ENCODE measurements at regions not wholly inside any gene's neighbourhood (a gene's known extent, or its start where the extent isn't known, plus 50 kb on each side); places are given as distances from the start of the nearest gene placed in this dataset.

DNA sequence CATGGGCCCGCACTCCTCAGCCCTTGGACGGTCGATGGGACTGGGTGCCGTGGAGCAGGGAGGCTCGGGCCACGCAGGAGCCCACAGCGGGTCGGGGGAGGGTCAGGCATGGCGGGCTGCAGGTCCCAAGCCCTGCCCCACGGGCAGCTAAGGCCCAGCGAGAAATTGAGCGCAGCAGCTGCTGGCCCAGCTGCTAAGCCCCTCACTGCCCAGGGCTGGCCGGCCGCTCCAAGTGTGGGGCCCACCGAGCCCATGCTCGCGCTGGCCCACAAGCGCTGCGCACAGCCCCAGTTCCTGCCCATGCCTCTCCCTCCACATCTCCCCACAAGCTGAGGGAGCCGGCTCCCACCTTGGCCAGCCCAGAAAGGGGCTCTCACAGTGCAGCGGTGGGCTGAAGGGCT lies 259.4 kb downstream of the VGLL3 start:
- DNase-seq (ENCODE audit: low read depth) = no peak

DNA sequence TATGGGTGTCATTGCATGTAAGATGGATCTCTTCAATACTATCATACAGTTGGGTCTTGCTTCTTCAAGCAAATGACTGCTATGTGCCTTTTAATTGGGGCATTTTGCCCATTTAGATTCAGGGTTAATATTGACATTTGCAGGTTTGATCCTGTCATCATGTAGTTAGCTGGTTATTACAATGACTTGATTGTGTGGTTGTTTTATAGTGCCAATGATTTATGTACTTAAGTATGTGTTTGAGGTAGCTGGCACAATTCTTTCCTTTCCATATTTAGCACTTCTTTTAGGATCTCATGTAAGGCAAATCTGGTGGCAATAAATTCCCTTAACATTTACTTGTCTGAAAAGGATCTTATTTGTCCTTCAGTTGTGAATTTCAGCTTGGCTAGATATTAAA lies 267.5 kb downstream of the VGLL3 start:
- no peak for DNase-seq (ENCODE audit: low read depth)

DNA sequence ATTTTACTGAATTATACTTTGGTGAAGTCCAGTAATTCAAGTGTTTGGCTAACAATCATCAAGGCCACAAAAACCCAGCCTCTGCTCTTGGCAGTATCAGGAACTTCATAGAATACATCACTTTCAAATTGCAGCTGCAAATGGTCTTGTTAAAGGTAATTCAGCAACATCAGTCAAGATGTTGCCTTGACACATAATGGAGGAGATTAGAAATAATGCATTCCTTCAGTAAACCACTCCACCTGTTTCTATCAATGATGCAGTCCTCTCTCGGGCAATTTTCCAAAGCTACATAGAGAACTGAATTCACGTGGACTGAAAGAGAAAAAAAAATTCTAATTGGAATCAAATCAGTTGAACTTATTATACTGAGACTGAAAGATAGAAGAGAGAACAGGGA lies 279.3 kb downstream of the VGLL3 start:
- no peak for DNase-seq (ENCODE audit: low read depth)

DNA sequence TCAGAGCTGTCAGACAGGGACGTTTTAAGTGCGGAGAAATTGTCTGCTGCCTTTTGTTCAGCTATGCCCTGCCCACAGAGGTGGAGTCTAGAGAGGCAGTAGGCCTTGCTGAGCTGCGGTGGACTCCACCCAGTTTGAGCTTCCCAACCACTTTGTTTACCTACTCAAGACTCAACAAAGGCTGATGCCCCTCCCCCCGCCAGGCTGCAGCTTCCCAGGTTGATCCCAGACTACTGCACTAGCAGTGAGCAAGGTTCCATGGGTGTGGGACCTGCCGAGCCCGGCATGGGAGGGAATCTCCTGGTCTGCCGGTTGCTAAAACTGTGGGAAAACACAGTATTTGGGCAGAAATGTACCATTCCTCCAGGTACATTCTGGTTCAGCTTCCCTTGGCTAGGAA lies 282.1 kb downstream of the VGLL3 start:
- no peak for DNase-seq (ENCODE audit: low read depth)

DNA sequence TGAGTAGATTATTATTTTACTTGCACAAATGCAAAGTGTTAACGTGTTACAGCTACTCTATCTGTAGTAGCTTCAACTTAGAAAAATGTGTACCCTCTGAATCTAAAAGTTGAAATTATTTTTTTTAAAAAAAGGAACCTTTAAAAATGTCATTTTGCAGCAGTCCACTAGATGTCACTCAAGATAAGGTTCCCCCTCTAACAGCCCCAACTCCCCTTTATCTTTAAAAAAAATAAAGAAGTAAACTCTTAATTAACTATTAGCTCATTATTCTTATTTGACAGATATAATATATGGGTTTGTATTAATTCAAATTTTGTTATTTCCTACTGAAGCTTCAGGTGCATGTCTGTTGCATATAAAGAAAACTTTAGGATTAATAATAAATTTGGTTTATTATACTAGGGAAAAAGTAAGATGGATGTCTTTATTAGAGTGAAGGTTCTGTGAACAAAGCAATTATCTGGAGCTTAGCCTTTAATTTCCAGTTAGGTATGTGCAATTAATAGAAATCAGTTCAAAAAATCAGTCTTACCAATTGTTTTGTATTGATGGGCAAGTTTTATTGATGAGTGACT lies 288.5 kb downstream of the VGLL3 start:
- no peak for DNase-seq (ENCODE audit: low read depth)

DNA sequence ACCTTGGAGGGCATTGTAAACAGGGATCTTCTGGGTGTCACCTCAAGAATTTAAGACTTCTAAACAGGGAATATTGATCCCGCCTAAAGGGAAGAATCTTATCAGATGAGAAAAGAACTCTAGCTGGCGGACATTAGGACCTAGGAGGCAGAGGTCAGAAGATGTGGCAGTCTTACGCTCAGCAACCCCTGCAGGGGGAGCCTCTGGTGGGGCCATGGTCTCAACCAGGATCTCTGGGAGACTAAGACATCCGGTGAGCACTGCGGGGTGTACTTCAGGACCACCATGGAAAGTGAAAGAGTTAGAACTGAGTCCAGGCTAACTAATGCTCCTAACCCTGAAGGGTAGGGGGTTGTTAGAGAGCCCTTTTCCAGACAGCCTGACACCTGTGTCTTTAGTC lies 295.2 kb downstream of the VGLL3 start:
- no peak for DNase-seq (ENCODE audit: low read depth)

DNA sequence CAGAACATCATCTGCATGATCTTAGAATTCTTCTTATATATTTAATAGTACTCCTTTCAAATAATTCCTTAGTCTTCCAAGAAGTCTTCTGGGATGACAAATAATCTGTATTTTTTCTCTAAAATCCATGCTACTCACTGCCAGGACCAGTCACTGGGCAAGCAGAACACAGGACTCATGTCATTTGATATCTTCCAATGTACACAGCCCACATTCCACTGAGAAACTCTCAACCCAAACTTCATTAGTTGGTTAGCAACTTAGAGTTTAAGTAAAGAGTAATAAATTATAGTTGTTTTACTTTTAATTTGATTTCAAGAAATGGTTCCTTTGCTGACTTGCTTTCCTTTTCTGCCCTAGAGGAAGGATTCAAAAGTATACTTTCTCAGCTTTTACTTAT lies 317.0 kb downstream of the VGLL3 start:
- no peak for DNase-seq (ENCODE audit: low read depth)

DNA sequence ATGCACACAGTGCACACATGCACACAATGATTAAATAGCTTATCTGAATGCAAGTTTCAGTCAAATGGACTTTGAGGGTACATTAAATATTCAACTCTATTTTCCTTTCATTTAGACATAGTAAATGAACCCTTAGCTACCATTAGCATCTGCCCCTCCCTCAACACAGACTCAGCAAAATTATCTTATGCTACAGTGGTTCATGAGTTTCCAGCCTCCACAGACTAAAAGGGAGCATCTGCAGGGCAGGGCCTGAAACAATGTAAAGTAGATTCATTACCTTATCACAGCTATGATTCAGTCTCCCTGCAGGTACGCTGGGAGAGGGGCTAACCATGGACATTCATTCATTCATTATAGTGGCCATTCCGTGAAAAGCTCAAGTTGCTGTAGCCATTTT lies 329.1 kb downstream of the VGLL3 start:
- DNase-seq (ENCODE audit: low read depth) = no peak

DNA sequence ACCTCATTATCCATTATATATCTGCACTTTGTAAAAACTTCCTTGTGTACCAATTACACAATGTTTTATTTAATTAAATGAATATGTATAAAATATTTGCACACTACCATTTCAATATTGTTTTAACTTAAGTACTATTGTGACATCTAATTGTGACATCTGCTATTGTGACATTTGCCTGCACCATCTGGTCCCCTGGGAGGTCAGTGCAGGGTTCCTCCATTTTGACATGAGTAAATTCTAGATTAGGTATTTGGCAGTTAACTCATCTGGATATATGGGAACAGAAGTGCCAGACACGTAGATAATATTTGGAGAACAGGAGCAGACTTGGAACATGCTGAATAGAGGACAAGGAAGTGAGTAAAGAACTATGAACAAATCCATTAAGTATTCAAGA lies 332.1 kb downstream of the VGLL3 start:
- DNase-seq (ENCODE audit: low read depth) = no peak

DNA sequence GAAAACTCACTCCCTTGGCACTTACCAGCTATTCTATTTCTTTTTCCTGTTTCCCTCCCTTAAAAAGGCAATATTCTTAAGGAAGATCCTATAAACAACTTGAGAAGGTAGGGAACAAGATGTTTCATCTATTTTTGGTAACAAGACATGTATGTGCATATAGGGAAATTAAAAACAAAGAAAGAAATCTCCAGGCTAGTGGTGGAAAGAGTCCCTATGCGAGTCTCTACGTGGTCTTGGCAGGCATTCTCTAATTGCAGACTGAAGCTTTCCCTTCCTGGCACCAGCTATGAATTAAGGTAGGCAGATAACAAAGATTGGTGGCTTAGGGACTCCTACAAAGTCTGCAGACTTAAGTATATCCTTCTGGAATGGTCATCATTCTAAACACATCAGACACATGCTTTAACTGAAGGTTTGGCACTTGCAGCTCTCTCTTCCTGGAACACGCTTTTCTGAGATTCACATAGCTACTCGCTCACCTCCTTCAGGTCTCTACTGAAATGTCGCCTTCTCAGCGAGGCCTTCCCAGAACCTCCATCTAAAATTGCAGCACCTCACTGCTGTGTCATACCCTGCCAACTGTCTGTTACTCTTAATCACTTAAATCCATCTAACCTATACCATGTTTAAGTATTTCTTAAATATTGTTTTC lies 336.0 kb downstream of the VGLL3 start:
- DNase-seq (ENCODE audit: low read depth) = no peak

DNA sequence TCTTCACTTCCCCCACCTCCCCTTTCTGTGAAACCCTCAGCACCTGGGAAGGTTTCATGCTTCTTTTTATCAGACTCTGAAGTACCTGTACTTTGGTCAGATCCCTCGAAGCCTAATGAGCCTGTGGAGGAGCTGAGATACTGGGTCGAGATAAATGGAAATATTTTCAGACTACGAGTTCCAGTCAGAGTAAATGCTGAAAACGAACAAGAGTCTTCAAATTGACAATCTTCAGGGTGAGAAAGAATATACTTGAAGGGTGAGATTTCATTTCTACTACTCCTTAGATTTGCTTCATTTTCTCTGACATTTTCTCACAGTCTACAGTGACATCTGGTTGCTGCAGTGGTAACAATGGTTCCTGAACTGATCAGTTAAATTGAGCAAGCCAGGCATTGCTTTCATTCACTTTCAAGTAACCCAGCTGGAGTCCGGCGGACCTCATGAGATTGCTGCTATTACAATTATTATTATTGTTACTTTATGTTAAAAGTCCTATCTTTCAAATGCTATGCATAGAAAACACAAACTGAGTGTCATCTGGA lies 337.2 kb downstream of the VGLL3 start:
- no peak for DNase-seq (ENCODE audit: low read depth)

DNA sequence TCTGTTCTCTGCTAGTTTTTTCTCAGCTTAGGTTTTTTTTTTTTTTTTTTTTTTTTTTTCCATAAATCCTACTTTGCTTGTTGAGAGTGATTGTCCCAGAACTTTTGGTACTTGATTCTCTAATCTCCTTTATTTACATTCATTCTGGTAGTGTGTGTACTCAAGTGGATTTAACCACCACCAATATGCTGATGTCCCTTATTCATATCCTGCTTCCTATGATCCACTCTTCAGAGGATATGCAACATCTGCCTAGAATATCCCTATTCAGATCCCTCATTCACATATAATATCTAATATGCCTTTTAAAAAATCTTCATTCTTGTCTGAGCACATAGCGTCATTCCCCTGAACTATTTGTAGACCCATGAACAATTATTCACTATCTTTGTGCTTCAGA lies 342.9 kb downstream of the VGLL3 start:
- DNase-seq (ENCODE audit: low read depth) = no peak

DNA sequence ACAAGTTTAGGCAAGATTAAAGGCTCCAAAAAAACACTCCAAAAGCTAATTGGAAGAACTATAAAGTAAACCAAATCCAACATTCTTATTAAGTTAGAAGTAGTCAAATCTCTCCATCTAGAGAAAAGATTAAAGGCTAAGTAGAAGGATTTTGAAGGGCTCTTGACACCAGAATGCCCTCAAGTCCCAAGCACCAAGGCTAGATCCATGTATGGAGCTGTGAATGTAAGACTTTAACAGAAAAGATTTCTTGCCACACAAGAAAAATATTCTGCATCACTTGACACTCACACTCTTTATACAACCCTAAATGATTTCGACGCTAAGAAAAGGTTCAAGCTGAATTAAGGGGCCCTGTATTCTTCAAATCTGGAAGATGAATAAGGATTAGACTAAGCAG lies 345.2 kb downstream of the VGLL3 start:
- no peak for DNase-seq (ENCODE audit: low read depth)

DNA sequence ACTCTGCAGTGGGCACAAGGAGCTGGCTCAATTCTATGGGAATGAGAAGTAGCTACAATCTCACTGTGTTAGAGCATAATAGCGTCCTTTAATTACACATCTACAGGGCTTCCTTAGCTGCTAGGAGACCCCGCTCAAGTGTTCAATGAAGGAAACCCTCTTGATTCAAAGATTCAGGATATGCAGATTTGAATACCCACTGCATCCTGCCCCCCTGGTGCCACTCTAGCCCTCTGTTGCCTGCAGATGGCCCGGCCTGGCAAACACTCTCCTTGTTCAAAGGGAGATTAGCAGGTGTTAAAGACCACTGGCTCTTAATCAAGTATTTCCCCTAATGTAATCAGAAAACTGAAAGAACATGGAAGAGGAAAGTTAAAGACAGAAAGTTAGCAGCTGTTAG lies 356.6 kb downstream of the VGLL3 start:
- no peak for DNase-seq (ENCODE audit: low read depth)

DNA sequence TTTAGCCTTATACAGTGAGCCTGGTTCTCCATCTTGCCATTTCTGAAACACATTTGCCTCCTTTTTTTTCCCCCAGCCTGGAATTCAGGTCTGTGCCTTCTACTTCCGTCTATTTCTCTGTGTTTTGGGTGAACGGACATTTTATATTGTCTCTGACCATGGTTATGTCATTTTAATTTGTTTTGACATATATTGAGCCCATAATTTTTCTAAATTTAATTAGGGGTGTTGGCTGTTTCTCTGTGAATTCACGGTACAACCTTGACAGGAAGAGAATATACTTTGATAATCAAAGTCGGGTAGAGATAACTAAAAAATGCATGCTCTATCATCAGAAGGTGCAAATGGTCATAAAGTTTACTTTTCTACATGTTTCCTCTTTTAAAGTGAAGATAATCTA lies 361.4 kb downstream of the VGLL3 start:
- no peak for DNase-seq (ENCODE audit: low read depth)

DNA sequence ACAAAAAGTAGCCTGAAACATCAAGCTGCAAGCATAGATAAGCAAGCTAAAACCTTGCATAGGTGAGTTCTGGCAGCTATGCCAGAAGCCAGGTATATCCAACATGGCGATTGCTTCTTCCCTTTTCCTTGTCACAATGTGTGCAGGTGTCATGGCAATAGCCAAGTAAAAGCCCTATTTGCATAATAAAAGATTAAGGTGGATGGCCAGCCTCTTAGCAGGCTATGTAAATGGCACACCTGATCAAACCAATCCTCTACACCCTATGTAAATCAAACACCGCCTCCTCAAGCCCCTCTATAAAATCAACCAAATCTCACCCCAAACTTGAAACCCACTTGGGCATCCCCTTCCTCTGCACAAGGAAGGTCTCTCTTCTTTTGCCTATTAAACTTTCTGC lies 366.8 kb downstream of the VGLL3 start:
- no peak for DNase-seq (ENCODE audit: low read depth)

DNA sequence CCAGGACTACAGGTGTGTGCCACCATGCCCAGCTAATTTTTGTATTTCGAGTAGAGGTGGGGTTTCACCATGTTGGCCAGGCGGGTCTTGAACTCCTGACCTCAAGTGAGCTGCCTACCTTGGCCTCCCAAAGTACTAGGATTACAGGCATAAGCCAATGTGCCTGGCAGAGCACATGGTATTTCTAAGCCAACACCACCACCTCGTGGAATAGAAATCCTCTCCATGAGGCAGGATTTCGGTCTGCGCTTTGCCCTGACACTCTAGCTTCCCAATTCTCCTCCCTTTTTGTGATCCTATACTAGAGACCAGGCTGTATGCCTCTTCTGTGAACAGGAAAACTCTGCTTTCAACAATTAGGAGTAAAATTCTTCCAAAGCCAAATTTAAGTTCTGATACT lies 372.2 kb downstream of the VGLL3 start:
- DNase-seq (ENCODE audit: low read depth) = no peak

DNA sequence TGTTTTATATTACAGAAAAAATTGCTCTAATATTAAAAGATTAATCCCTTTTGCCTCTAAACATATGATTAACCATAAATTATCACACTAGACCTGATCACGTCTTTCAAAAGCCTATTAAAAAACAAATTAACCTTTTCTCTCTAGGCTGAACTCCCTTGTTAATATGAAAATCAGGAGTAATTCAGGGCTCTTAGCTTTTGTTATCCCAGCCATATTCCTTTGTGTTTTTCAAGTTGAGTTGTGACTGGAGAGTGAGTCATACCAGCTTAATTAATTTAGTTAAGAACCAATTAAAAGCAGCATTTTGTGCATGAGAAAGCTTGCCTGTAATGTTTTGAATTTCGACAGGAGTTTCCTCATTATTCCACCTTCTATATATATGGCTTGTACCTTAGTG lies 385.8 kb downstream of the VGLL3 start:
- no peak for DNase-seq (ENCODE audit: low read depth)

DNA sequence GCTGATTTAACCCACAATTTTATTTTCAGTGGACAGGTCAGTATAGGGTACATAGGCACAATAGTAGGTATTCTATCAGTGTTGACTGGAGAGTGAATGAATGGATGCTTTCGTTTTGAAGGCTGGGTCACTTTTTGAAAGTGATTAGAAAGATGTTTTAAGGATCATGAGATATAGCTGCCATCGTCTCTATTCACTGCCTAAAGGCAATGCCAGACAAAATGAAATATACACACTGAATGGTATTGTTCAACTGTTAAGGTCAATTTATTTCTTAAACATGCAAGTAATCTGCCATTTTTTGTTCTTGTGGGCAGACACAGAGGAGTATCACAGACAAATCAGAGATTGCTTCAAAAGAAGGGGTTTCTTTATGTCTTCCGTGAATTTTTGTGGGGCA lies 395.3 kb downstream of the VGLL3 start:
- DNase-seq (ENCODE audit: low read depth) = no peak

DNA sequence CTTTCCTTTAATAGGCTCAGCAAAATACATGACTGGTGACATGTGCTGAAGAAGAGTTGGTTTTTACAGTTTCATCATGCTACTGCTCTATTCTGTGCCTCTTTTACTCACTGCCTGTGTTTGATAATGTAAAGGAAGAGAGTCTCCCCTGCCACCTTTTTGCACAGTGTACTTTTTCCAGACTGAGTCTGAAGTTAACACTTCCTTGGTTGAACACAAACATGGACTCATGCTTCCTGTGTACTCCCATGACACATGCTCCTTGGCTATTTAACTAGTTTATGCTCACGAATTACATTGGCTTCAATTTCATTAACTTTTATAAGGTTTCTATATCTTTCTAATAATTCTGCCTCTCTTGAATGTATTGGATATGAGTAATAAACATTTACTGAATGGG lies 396.1 kb downstream of the VGLL3 start:
- DNase-seq (ENCODE audit: low read depth) = no peak

DNA sequence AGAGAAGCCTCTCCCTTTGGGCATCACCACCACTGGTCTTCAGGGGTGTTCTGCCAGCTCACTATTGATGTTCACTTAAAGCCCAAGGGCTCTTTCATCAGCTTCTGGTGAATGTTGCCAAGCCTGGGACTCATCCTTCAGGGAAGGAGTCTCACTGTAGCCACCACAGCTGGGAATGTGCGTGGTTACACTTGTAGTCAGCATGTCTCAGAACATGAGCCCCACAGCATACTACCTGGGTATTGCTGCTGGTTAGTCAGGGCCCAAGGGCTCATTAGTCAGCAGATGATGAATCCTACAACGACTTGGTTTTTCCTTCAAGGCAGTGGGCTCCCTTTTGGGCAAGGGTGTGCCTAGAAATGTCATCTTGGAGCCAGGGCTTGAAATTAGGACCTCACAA lies 412.9 kb downstream of the VGLL3 start:
- no peak for DNase-seq (ENCODE audit: low read depth)

DNA sequence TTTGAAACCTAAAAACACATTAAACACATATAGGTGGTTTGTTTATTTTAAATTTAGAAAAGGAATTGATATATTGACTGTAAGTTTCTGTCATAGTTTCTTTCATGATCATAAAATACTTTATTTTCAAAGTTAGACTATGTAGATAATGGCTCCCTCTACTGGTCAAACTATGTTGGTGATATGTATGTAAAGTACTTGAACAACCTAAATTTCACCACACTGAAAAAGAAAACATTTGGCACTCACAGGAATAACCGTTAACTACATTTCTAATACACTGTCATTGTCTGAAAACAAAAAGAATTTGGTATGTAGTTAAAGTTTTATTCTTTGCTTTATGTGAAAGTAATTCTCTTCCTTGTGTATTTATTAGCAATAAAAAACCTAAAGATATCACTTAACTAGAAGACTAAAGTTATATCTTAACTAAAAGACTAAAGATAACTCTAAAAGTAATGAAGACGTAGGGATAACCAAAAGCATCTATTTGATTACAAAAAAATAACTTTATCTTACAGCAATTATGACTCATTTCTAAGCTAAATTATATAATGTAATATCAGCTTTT lies 427.5 kb downstream of the VGLL3 start:
- DNase-seq (ENCODE audit: low read depth) = no peak

DNA sequence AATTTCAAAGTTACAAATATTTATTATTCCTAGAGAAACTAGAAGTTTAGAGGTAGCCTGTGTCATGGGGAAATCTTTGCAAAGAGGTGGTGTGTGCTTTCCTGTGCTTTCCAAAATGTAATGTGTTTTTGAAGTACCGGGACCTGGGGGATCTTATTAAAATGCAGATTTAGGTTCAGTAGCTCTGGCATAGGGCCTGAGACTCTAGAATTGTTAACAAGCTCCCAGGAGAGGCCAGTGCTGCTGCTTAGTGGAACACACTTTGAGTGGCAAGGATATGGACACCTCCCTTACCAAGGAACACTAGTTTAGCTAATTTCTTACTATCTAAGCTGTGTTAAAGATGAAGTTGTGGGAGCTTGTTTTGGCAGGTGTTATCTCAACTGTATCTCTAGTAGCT lies 428.9 kb downstream of the VGLL3 start:
- DNase-seq (ENCODE audit: low read depth) = no peak

DNA sequence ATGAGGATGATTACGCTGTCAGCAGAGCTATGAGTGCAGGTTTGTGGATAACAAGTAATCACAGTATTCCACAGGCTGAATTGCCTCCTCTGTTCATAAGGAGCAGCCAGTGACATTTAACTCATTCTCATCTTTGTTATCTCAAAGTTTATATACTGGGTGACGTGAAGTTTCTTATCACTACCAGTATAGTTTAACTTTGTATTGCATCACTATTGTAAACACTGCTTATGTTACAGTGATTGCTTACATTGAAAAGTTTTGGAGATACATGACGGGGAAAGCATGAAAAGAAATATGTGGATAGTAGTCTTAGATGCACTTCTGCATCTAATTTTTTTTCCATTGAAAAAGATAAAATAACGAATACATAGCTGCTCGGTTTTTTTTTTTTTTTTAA lies 429.7 kb downstream of the VGLL3 start:
- DNase-seq (ENCODE audit: low read depth) = no peak
